Loucy (cell line): ENCODE measurements at regions not wholly inside any gene's neighbourhood (a gene's known extent, or its start where the extent isn't known, plus 50 kb on each side); places are given as distances from the start of the nearest gene placed in this dataset.

Experiments
- H2AFZ ChIP-seq: fragments of 200-600 bp; sonication (generic); 2 replicates; pipeline ENCODE4 v1.6.0; 2016; ENCODE audit warnings: antibody characterized with exemption, mild to moderate bottlenecking, low read length, moderate library complexity
- H3F3A ChIP-seq: fragments of 200-600 bp; 2 replicates; pipeline ENCODE4 v1.6.0; 2016; ENCODE audit warnings: antibody characterized with exemption, low read depth, mild to moderate bottlenecking
- H3K27me3 ChIP-seq: fragments of 200-600 bp; sonication (generic); 2 replicates; pipeline ENCODE4 v1.6.1; 2014; ENCODE audit warnings: low read length, mild to moderate bottlenecking; ENCODE audit not compliant: insufficient read depth, poor library complexity, severe bottlenecking
- H3K36me3 ChIP-seq: fragments of 200-600 bp; sonication (generic); 2 replicates; pipeline ENCODE4 v1.6.1; 2016; ENCODE audit warnings: low read length; ENCODE audit not compliant: insufficient read depth
- H3K4me1 ChIP-seq: fragments of 200-600 bp; sonication (generic); 2 replicates; pipeline ENCODE4 v1.5.1; 2014; ENCODE audit warnings: low read length, mild to moderate bottlenecking; ENCODE audit not compliant: insufficient read depth, poor library complexity, severe bottlenecking
- H3K4me2 ChIP-seq: fragments of 200-600 bp; sonication (generic); 2 replicates; pipeline ENCODE4 v1.6.0; 2014; ENCODE audit warnings: antibody characterized with exemption, low read length, low read depth, mild to moderate bottlenecking; ENCODE audit not compliant: poor library complexity, severe bottlenecking
- H3K4me3 ChIP-seq: fragments of 200-600 bp; sonication (generic); 2 replicates; pipeline ENCODE4 v1.5.1; 2014; ENCODE audit warnings: low read length, mild to moderate bottlenecking, mixed read lengths; ENCODE audit not compliant: poor library complexity, severe bottlenecking
- H3K79me2 ChIP-seq: fragments of 200-600 bp; sonication (generic); 2 replicates; pipeline ENCODE4 v1.6.1; 2014; ENCODE audit warnings: low read length; ENCODE audit not compliant: insufficient read depth
- H3K9ac ChIP-seq: fragments of 200-600 bp; sonication (generic); 2 replicates; pipeline ENCODE4 v1.6.0; 2014; ENCODE audit warnings: mild to moderate bottlenecking, low read depth, low read length, moderate library complexity; ENCODE audit not compliant: poor library complexity, severe bottlenecking
- H3K9me2 ChIP-seq: fragments of 200-600 bp; sonication (generic); replicated peaks from 2 replicates; pipeline ENCODE4 v1.6.1; 2016; ENCODE audit warnings: low read depth, low read length, mixed read lengths
- H3K9me3 ChIP-seq: fragments of 200-600 bp; sonication (generic); 2 replicates; pipeline ENCODE4 v1.6.1; 2014; ENCODE audit warnings: mild to moderate bottlenecking, antibody characterized with exemption, low read length, low read depth; ENCODE audit not compliant: insufficient read depth
- H4K20me1 ChIP-seq: fragments of 200-600 bp; sonication (generic); 2 replicates; pipeline ENCODE4 v1.6.0; 2014; ENCODE audit warnings: antibody characterized with exemption, low read length, mild to moderate bottlenecking; ENCODE audit not compliant: insufficient read depth, poor library complexity, severe bottlenecking
- EZH2phosphoT487 ChIP-seq: fragments of 200-600 bp; IDR thresholded peaks from 2 replicates; pipeline ENCODE4 v1.6.1; 2018; ENCODE audit warnings: antibody characterized with exemption, mild to moderate bottlenecking, moderate library complexity, borderline replicate concordance
- TF ChIP-seq, protein P1 (sequence below): fragments of 200-600 bp; sonication (generic); conservative IDR thresholded peaks from 2 replicates; pipeline ENCODE4 v1.5.1; 2014; ENCODE audit warnings: mild to moderate bottlenecking, antibody characterized with exemption, low read length

DNA sequence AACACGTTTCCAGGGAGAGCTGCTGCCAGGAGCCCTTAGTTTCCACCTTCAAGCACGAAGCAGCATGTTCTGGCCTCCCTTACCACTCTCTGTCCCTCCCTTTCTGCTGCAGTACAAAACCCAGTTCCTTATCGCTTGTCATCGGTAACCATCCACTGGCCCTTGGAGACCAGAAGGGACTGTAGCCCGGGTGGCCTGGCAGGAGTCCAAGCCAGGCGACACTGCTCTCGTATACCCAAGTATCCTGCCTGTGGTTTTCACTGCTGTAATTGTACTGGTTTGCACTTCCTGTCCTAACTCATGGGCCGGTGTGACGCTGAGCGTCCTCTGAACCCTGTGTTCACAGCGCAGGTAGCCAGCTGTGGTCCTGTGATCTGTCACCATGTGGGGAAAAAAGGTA is 81.1 kb downstream of the MAF start:
- peak overlapping the region; percentile 57 for H3K4me2 ChIP-seq
- H3K9me2 ChIP-seq = no peaks in the 10 kb centered on the region
- H3K9ac ChIP-seq = no peak overlapping the region

DNA sequence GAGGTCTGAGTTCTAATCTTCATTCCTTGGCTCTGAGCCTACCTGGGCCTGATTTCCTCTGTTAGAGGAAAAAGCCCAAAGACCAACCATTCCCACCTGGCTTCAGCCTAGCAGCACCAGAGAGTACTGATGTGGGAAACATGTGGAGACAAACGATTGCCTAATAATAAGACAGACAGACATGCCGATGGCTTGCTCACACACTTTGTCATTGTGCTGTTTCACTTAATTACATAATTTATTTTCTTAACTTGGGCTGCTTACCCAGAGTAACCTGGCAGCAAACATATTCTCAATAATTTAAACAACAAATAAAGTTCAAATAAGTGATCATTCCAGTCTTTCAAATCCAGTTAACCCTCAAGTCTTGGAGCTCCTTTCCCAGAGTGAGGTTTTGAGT is 83.4 kb downstream of the MAF start:
- Histone ChIP-seq H3K4me1 (peaks cover 19% of the 10 kb centered on the region), H3K4me2 (no peak overlapping the region), H3K9me3 (no peaks in the 10 kb centered on the region), H2AFZ (no peak overlapping the region), H3K9ac (no peak overlapping the region), H3K27me3 (peaks cover 60% of the 10 kb centered on the region), H4K20me1 (no peaks in the 10 kb centered on the region), H3K4me3 (no peak overlapping the region), H3K79me2 (no peaks in the 10 kb centered on the region), H3K36me3 (no peaks in the 10 kb centered on the region), H3K9me2 (no peaks in the 10 kb centered on the region), H3F3A (no peaks in the 10 kb centered on the region)
- TF ChIP-seq, protein P1, sequence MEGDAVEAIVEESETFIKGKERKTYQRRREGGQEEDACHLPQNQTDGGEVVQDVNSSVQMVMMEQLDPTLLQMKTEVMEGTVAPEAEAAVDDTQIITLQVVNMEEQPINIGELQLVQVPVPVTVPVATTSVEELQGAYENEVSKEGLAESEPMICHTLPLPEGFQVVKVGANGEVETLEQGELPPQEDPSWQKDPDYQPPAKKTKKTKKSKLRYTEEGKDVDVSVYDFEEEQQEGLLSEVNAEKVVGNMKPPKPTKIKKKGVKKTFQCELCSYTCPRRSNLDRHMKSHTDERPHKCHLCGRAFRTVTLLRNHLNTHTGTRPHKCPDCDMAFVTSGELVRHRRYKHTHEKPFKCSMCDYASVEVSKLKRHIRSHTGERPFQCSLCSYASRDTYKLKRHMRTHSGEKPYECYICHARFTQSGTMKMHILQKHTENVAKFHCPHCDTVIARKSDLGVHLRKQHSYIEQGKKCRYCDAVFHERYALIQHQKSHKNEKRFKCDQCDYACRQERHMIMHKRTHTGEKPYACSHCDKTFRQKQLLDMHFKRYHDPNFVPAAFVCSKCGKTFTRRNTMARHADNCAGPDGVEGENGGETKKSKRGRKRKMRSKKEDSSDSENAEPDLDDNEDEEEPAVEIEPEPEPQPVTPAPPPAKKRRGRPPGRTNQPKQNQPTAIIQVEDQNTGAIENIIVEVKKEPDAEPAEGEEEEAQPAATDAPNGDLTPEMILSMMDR = no peak
- no peak for TF ChIP-seq EZH2phosphoT487

More for the DNA sequence above, 81.1 kb downstream of the MAF start:
- TF ChIP-seq, protein P1 = no peak
- 0 out of 2 replicates have a peak, but pooled peaks have one; percentile 34 for TF ChIP-seq EZH2phosphoT487
- Histone ChIP-seq H3K79me2 (no peaks in the 10 kb centered on the region), H2AFZ (no peak overlapping the region), H3F3A (no peaks in the 10 kb centered on the region), H3K36me3 (no peaks in the 10 kb centered on the region), H4K20me1 (no peaks in the 10 kb centered on the region), H3K27me3 (peaks cover 61% of the 10 kb centered on the region), H3K4me3 (peak overlapping the region; percentile 32), H3K9me3 (no peaks in the 10 kb centered on the region), H3K4me1 (peaks cover 19% of the 10 kb centered on the region)

DNA sequence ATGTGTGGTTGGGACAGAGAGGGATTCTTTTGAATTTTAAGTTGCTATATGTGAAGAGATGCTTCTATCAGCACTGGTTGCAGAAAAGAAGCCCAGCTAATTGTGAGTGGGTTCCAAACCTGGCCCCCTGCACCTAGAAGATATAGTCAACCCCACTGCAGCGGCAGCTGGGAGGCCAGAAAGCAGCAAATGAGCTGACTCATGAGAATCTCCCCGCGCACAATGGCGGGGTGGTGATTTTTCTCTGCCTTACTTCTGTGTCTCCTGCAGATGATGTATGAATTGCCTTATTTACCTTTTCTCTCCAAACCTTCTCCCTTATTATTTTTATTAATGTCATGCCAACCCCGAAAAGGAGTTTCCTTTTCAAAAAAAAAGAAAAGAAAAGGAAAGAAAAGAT is 89.7 kb downstream of the MAF start:
- H3K79me2 ChIP-seq = no peaks in the 10 kb centered on the region
- no peak overlapping the region for H2AFZ ChIP-seq
- H3F3A ChIP-seq = no peaks in the 10 kb centered on the region
- no peaks in the 10 kb centered on the region for H3K4me1 ChIP-seq
- H3K36me3 ChIP-seq = no peaks in the 10 kb centered on the region
- H3K4me3 ChIP-seq = no peak overlapping the region
- H4K20me1 ChIP-seq = no peaks in the 10 kb centered on the region
- peaks cover 21% of the 10 kb centered on the region for H3K27me3 ChIP-seq
- no peaks in the 10 kb centered on the region for H3K9me3 ChIP-seq
- no peaks in the 10 kb centered on the region for H3K9me2 ChIP-seq
- H3K4me2 ChIP-seq = no peak overlapping the region
- TF ChIP-seq EZH2phosphoT487 = no peak
- H3K9ac ChIP-seq = no peak overlapping the region

DNA sequence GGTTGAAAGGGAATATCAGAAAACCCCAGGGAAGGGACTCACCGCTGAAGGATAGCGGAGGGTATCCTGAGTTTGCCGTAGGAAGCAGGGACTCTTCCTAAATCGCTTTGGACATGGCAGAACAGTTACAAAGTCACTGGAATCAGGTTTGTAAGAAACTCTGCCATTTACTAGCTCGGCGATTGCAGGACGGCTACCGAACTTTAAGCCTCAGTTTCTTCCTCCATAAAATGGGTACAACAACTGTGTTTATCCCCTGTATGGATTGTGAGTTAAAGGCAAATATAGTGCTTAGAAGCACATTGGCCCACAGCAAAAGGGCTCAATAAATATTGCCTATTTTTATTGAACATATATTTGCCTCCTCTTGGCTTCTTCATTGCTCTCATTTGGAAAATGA is 90.6 kb downstream of the MAF start:
- Histone ChIP-seq H3K9me3 (no peaks in the 10 kb centered on the region), H3K9ac (no peak overlapping the region), H3K27me3 (peaks cover 15% of the 10 kb centered on the region), H3K79me2 (no peaks in the 10 kb centered on the region), H2AFZ (no peak overlapping the region), H3K9me2 (no peaks in the 10 kb centered on the region), H3K4me2 (no peak overlapping the region), H3F3A (no peaks in the 10 kb centered on the region), H3K4me1 (no peaks in the 10 kb centered on the region), H4K20me1 (no peaks in the 10 kb centered on the region), H3K36me3 (no peaks in the 10 kb centered on the region), H3K4me3 (no peak overlapping the region)
- no peak for TF ChIP-seq EZH2phosphoT487
- TF ChIP-seq, protein P1 = no peak
